Upper lobe of left lung (tissue), 6 donors: ENCODE measurements at regions not wholly inside any gene's neighbourhood (a gene's known extent, or its start where the extent isn't known, plus 50 kb on each side); places are given as distances from the start of the nearest gene placed in this dataset.

Experiments used
- ATAC-seq, 2 donors: fragments of 200-7000 bp; cut with Tn5 transposase; one replicate each; pipeline ENCODE4 v1.9.1; 2022; ENCODE audit warnings: mild to moderate bottlenecking in 2 of 2, moderate library complexity in 2 of 2; ENCODE audit not compliant: low FRiP score in 2 of 2
- DNase-seq, 2 donors: peaks; one replicate each; pipeline ENCODE4 v3.0.0-alpha.2; 2019 to 2020
- H3K27ac ChIP-seq, 4 donors: fragments of 200-600 bp; sonication (generic); one replicate each; pipeline ENCODE4 v1.5.1; 2016 to 2019
- H3K27me3 ChIP-seq, 4 donors: fragments of 200-600 bp; sonication (generic); one replicate each; pipeline ENCODE4 v1.5.1; 2017 to 2019
- H3K36me3 ChIP-seq, 4 donors: fragments of 200-600 bp; sonication (generic); one replicate each; pipeline ENCODE4 v1.5.1; 2016 to 2019
- H3K4me1 ChIP-seq, 4 donors: fragments of 200-600 bp; sonication (generic); one replicate each; pipeline ENCODE4 v1.5.1; 2018 to 2019
- H3K4me3 ChIP-seq, 4 donors: fragments of 200-600 bp; sonication (generic); one replicate each; pipeline ENCODE4 v1.5.1; 2017 to 2019; ENCODE audit warnings: mild to moderate bottlenecking in 2 of 4, moderate library complexity in 1 of 4
- H3K9me3 ChIP-seq, 4 donors: fragments of 200-600 bp; sonication (generic); one replicate each; pipeline ENCODE4 v1.5.1; 2018 to 2019
- EP300 ChIP-seq, 4 donors: sonication (generic); formaldehyde crosslinking; IDR thresholded peaks; one replicate each; pipeline ENCODE4 v1.5.1; 2017; ENCODE audit warnings: antibody characterized with exemption in 4 of 4, control low read depth in 2 of 4
- POLR2A ChIP-seq, 4 donors: fragments of 450-650 bp; IDR thresholded peaks; one replicate each; pipeline ENCODE4 v1.5.1; 2016 to 2017; ENCODE audit warnings: antibody characterized with exemption in 4 of 4, mild to moderate bottlenecking in 2 of 4
- POLR2AphosphoS5 ChIP-seq, 2 donors: sonication (generic); formaldehyde crosslinking; IDR thresholded peaks; one replicate each; pipeline ENCODE4 v1.5.1; 2017; ENCODE audit warnings: antibody characterized with exemption in 2 of 2
- WGBS, 2 donors: methylation state at CpG; one replicate each; pipeline ENCODE4 v1.1.5; 2017 to 2018; 5-methylcytosine and 5-hydroxymethylcytosine counted together
- TF ChIP-seq, protein P1 (sequence below), 6 experiments: fragments of 450-650 bp in 4 of 6; fragments of 200-600 bp in 2 of 6; sonication (generic) in 2 of 6; IDR thresholded peaks; one replicate each; pipeline ENCODE4 v1.5.1; 2016 to 2019; ENCODE audit warnings: antibody characterized with exemption in 6 of 6
- donor health status: DM: no; HTN: no; CAD: no; lungs with moderate emphysema.
- donor health status: DM: no; HTN: yes; CAD: no; lungs with severe emphysema.

DNA sequence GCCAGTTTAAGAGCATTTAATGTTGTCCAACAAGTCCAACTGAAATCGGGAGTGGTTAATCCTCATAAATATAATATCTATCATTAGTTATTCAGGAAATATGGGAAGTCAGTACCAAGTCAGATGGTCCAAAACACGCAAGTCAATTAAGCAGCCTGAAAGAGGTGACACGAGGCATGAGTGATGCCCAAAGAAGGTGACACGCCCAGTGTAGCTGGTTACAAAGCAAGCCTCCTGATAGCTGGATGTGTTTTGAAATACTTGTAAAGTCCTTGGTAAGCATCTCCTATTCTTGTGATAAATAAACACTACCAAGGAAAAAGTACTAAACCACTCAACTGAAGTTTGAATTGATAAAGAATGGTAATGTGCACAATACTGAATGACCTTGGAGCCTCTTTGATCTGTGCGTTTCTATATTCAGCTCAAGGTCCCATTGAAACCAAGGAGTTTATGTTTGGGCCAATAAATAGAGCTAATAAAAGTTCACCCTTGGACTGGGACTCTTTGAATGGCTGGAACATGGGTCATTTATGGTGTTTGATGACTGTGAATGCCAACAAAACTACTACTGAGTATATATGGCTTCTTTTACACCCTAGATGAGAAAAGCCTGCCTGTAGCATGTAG, 93.2 kb upstream of the KLF3 start:
- no peak for DNase-seq

GRCh38 chr4:38572793-38573192, 91.2 kb upstream of the KLF3 start:
- ATAC-seq (no peak), DNase-seq (no peak)
- H3K36me3 ChIP-seq: no peaks in the 10 kb centered on the region

More for the DNA sequence above, 93.2 kb upstream of the KLF3 start:
- Histone ChIP-seq H3K27me3 (no peaks in the 10 kb centered on the region), H3K4me1 (peaks cover 0 to 16% (median 4%) of the 10 kb centered on the region in 4 donors), H3K27ac (no peak overlapping the region), H3K36me3 (no peaks in the 10 kb centered on the region), H3K4me3 (no peak overlapping the region), H3K9me3 (no peaks in the 10 kb centered on the region)
- ATAC-seq: no peak
- TF ChIP-seq, protein P1, sequence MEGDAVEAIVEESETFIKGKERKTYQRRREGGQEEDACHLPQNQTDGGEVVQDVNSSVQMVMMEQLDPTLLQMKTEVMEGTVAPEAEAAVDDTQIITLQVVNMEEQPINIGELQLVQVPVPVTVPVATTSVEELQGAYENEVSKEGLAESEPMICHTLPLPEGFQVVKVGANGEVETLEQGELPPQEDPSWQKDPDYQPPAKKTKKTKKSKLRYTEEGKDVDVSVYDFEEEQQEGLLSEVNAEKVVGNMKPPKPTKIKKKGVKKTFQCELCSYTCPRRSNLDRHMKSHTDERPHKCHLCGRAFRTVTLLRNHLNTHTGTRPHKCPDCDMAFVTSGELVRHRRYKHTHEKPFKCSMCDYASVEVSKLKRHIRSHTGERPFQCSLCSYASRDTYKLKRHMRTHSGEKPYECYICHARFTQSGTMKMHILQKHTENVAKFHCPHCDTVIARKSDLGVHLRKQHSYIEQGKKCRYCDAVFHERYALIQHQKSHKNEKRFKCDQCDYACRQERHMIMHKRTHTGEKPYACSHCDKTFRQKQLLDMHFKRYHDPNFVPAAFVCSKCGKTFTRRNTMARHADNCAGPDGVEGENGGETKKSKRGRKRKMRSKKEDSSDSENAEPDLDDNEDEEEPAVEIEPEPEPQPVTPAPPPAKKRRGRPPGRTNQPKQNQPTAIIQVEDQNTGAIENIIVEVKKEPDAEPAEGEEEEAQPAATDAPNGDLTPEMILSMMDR (IDR thresholded peaks at IDR 0.05): no peak
- TF ChIP-seq EP300 (IDR thresholded peaks at IDR 0.05) (no peak), POLR2AphosphoS5 (IDR thresholded peaks at IDR 0.05) (no peak), POLR2A (IDR thresholded peaks at IDR 0.05) (no peak)
- WGBS, 2 donors: 89 to 90% methylated on average over 5 of the region's 5 CpGs

GRCh38 chr4:38574559-38575333, 89.3 kb upstream of the KLF3 start:
- WGBS, 2 donors: 70% methylated on average over 14 to 17 of the region's 17 CpGs
- ATAC-seq: peak in 1 of 2 donors; percentile 56
- Histone ChIP-seq H3K36me3 (no peaks in the 10 kb centered on the region), H3K9me3 (no peaks in the 10 kb centered on the region), H3K4me3 (no peak overlapping the region), H3K27me3 (no peaks in the 10 kb centered on the region), H3K27ac (no peak overlapping the region), H3K4me1 (peaks cover 0 to 17% (median 2%) of the 10 kb centered on the region in 4 donors)
- DNase-seq: peak; percentile 18 to 43
- TF ChIP-seq EP300 (IDR thresholded peaks at IDR 0.05): no peak
- no peak for TF ChIP-seq POLR2A (IDR thresholded peaks at IDR 0.05)
- no peak for TF ChIP-seq POLR2AphosphoS5 (IDR thresholded peaks at IDR 0.05)
- TF ChIP-seq, protein P1 (IDR thresholded peaks at IDR 0.05): no peak

More at GRCh38 chr4:38572793-38573192, 91.2 kb upstream of the KLF3 start:
- TF ChIP-seq, protein P1 (IDR thresholded peaks at IDR 0.05): no peak
- TF ChIP-seq EP300 (IDR thresholded peaks at IDR 0.05) (no peak), POLR2AphosphoS5 (IDR thresholded peaks at IDR 0.05) (no peak), POLR2A (IDR thresholded peaks at IDR 0.05) (no peak)
- Histone ChIP-seq H3K9me3 (no peaks in the 10 kb centered on the region), H3K27me3 (no peaks in the 10 kb centered on the region), H3K4me3 (no peak overlapping the region), H3K27ac (no peak overlapping the region), H3K4me1 (peaks cover 0 to 17% (median 2%) of the 10 kb centered on the region in 4 donors)

DNA sequence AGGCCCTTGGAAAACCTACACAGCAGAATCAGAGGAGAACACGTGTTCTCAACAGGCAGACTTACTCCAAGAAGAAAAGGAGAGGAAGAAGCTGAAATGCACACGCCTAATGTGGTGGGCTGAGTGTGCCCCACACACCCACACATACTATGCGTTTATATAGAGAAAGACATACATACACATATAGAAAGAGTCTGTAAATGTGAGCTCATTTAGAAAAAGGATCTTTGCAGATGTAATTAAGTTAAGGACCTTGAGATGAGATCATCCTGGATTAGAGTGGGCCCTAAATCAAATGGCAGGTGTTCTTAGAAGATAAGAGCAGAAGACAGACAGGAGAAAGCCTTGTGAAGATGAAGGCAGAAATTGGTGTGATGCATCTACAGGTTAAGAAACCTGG, 87.2 kb upstream of the KLF3 start:
- DNase-seq: no peak
- no peak for TF ChIP-seq POLR2A (IDR thresholded peaks at IDR 0.05)
- TF ChIP-seq, protein P1 (IDR thresholded peaks at IDR 0.05): no peak
- TF ChIP-seq EP300 (IDR thresholded peaks at IDR 0.05): no peak
- TF ChIP-seq POLR2AphosphoS5 (IDR thresholded peaks at IDR 0.05): no peak
- WGBS, 2 donors: 93 to 96% methylated on average over 3 of the region's 3 CpGs
- no peak for ATAC-seq
- no peaks in the 10 kb centered on the region for H3K36me3 ChIP-seq
- H3K4me1 ChIP-seq: peaks cover 0 to 17% (median 2%) of the 10 kb centered on the region in 4 donors
- H3K9me3 ChIP-seq: no peaks in the 10 kb centered on the region
- H3K27me3 ChIP-seq: no peaks in the 10 kb centered on the region
- peak overlapping the region in 2 of 4 donors; percentile 17 to 37 for H3K27ac ChIP-seq
- H3K4me3 ChIP-seq: no peak overlapping the region
